Stimulated activated naive CD8-positive, alpha-beta T cell treated with anti-CD3 and anti-CD28 coated beads, Interleukin-15, amount 100 ng/mL, for 72 hours (primary cell): ENCODE measurements at regions not wholly inside any gene's neighbourhood (a gene's known extent, or its start where the extent isn't known, plus 50 kb on each side); places are given as distances from the start of the nearest gene placed in this dataset.
"Not testable (repeated sequence)": the region's sequence is repeated elsewhere in the genome, so short reads cannot be mapped to it uniquely, and the experiment has no call there.

Experiments used
- ATAC-seq: fragments of 150-1000 bp; cut with Tn5 transposase; 2 replicates; pipeline ENCODE4 v1.10.0; 2021; ENCODE audit warnings: mild to moderate bottlenecking, moderate library complexity
- DNase-seq, 2 donors: peaks; one replicate each; pipeline ENCODE4 v3.0.0; 2021 to 2022
- H3K27ac Mint-ChIP-seq, 2 donors: one replicate each; pipeline ENCODE4 v1.8.0; 2022; ENCODE audit warnings: mild to moderate bottlenecking in 2 of 2, mixed read lengths in 2 of 2, moderate library complexity in 2 of 2
- H3K27me3 Mint-ChIP-seq: one replicate; pipeline ENCODE4 v1.8.0; 2022; ENCODE audit warnings: mixed read lengths
- H3K4me1 Mint-ChIP-seq: one replicate; pipeline ENCODE4 v1.8.0; 2022; ENCODE audit warnings: mild to moderate bottlenecking, mixed read lengths
- H3K4me3 Mint-ChIP-seq, 2 donors: one replicate each; pipeline ENCODE4 v1.8.0; 2022; ENCODE audit warnings: mild to moderate bottlenecking in 2 of 2, mixed read lengths in 2 of 2, moderate library complexity in 1 of 2
- H3K9me3 Mint-ChIP-seq, 2 donors: one replicate each; pipeline ENCODE4 v1.8.0; 2022; ENCODE audit warnings: mixed read lengths in 2 of 2

- H3K4me3 Mint-ChIP-seq: no peak overlapping the region
- peaks cover 16% of the 10 kb centered on the region for H3K27me3 Mint-ChIP-seq
- no peaks in the 10 kb centered on the region for H3K9me3 Mint-ChIP-seq
- DNase-seq (no peak), ATAC-seq (no peak)
- peak overlapping the region in 1 of 2 donors; percentile 43 for H3K27ac Mint-ChIP-seq
- no peaks in the 10 kb centered on the region for H3K4me1 Mint-ChIP-seq
Measured at GRCh38 chr6:40887792-40888340, 151.2 kb downstream of the UNC5CL start.

- Mint-ChIP-seq H3K27me3 (peaks cover 16% of the 10 kb centered on the region), H3K27ac (peak overlapping the region in 1 of 2 donors; percentile 43)
Measured at GRCh38 chr6:40887079-40887791, 151.8 kb downstream of the UNC5CL start.

GRCh38 chr6:40885139-40885774 is 153.8 kb downstream of the UNC5CL start:
- DNase-seq: no peak
- no peak overlapping the region for H3K27ac Mint-ChIP-seq
- no peaks in the 10 kb centered on the region for H3K9me3 Mint-ChIP-seq
- ATAC-seq: no peak
- peaks cover 6% of the 10 kb centered on the region for H3K4me1 Mint-ChIP-seq
- peaks cover 16% of the 10 kb centered on the region for H3K27me3 Mint-ChIP-seq
- H3K4me3 Mint-ChIP-seq: no peak overlapping the region

More at GRCh38 chr6:40887079-40887791, 151.8 kb downstream of the UNC5CL start:
- H3K9me3 Mint-ChIP-seq: no peaks in the 10 kb centered on the region
- no peak overlapping the region for H3K4me3 Mint-ChIP-seq
- no peak for ATAC-seq
- H3K4me1 Mint-ChIP-seq: no peaks in the 10 kb centered on the region
- no peak for DNase-seq

GRCh38 chr6:40882323-40882997 is 156.6 kb downstream of the UNC5CL start:
- peaks cover 5 to 6% of the 10 kb centered on the region in 2 donors for H3K9me3 Mint-ChIP-seq
- ATAC-seq: no peak
- no peak overlapping the region for H3K27ac Mint-ChIP-seq

GRCh38 chr6:40881501-40881900 is 157.5 kb downstream of the UNC5CL start:
- DNase-seq: no peak
- Mint-ChIP-seq H3K4me1 (peaks cover 15% of the 10 kb centered on the region), H3K4me3 (no peak overlapping the region), H3K27me3 (peaks cover 28% of the 10 kb centered on the region), H3K27ac (no peak overlapping the region), H3K9me3 (peaks cover 5 to 6% of the 10 kb centered on the region in 2 donors)
- ATAC-seq: no peak

More at GRCh38 chr6:40882323-40882997, 156.6 kb downstream of the UNC5CL start:
- Mint-ChIP-seq H3K27me3 (peaks cover 21% of the 10 kb centered on the region), H3K4me3 (no peak overlapping the region), H3K4me1 (peaks cover 9% of the 10 kb centered on the region)
- no peak for DNase-seq

- DNase-seq: no peak
- Mint-ChIP-seq H3K27me3 (peaks cover 26% of the 10 kb centered on the region), H3K27ac (no peak overlapping the region), H3K4me1 (peaks cover 15% of the 10 kb centered on the region), H3K9me3 (peaks cover 5 to 6% of the 10 kb centered on the region in 2 donors), H3K4me3 (no peak overlapping the region)
- no peak for ATAC-seq
Measured at GRCh38 chr6:40880906-40881305, 158.1 kb downstream of the UNC5CL start.

- Mint-ChIP-seq H3K27ac (no peak overlapping the region), H3K27me3 (peaks cover 31% of the 10 kb centered on the region), H3K9me3 (peaks cover 5 to 6% of the 10 kb centered on the region in 2 donors), H3K4me1 (peaks cover 15% of the 10 kb centered on the region), H3K4me3 (no peak overlapping the region)
- DNase-seq: no peak
- no peak for ATAC-seq
Measured at GRCh38 chr6:40879169-40879568, 159.9 kb downstream of the UNC5CL start.

GRCh38 chr6:40877362-40877761 is 161.7 kb downstream of the UNC5CL start:
- no peak overlapping the region for H3K27ac Mint-ChIP-seq
- H3K9me3 Mint-ChIP-seq: peaks cover 5 to 6% of the 10 kb centered on the region in 2 donors
- no peak overlapping the region for H3K4me3 Mint-ChIP-seq
- H3K4me1 Mint-ChIP-seq: peaks cover 15% of the 10 kb centered on the region
- peaks cover 38% of the 10 kb centered on the region for H3K27me3 Mint-ChIP-seq
- peak; percentile 93 for ATAC-seq
- peak; percentile 17 to 47 for DNase-seq

- Mint-ChIP-seq H3K4me3 (no peak overlapping the region), H3K27ac (no peak overlapping the region), H3K4me1 (peaks cover 11% of the 10 kb centered on the region), H3K27me3 (peaks cover 38% of the 10 kb centered on the region), H3K9me3 (peaks cover 5 to 6% of the 10 kb centered on the region in 2 donors)
- DNase-seq: no peak
- ATAC-seq: no peak
Measured at GRCh38 chr6:40876336-40876735, 162.7 kb downstream of the UNC5CL start.

GRCh38 chr6:40874495-40874894 is 164.5 kb downstream of the UNC5CL start:
- H3K4me3 Mint-ChIP-seq: no peak overlapping the region
- DNase-seq: no peak
- H3K27ac Mint-ChIP-seq: no peak overlapping the region
- H3K9me3 Mint-ChIP-seq: peaks cover 4 to 5% of the 10 kb centered on the region in 2 donors
- no peak for ATAC-seq
- H3K4me1 Mint-ChIP-seq: peaks cover 10% of the 10 kb centered on the region
- peaks cover 38% of the 10 kb centered on the region for H3K27me3 Mint-ChIP-seq

GRCh38 chr6:40871424-40871823 is 167.6 kb downstream of the UNC5CL start:
- ATAC-seq (no peak), DNase-seq (no peak)
- H3K4me3 Mint-ChIP-seq: no peak overlapping the region
- no peaks in the 10 kb centered on the region for H3K9me3 Mint-ChIP-seq
- H3K27ac Mint-ChIP-seq: no peak overlapping the region
- no peaks in the 10 kb centered on the region for H3K4me1 Mint-ChIP-seq
- H3K27me3 Mint-ChIP-seq: peaks cover 24% of the 10 kb centered on the region

GRCh38 chr6:40868089-40868865 is 170.7 kb downstream of the UNC5CL start:
- H3K27me3 Mint-ChIP-seq, H3K4me1 Mint-ChIP-seq, ATAC-seq, H3K4me3 Mint-ChIP-seq, DNase-seq, H3K9me3 Mint-ChIP-seq: not testable (repeated sequence)
- peak overlapping the region in 1 of 2 donors; percentile 8 for H3K27ac Mint-ChIP-seq

- H3K27ac Mint-ChIP-seq, H3K27me3 Mint-ChIP-seq, H3K4me1 Mint-ChIP-seq, H3K4me3 Mint-ChIP-seq, DNase-seq, H3K9me3 Mint-ChIP-seq, ATAC-seq: not testable (repeated sequence)
Measured at GRCh38 chr6:40867527-40867926, 171.5 kb downstream of the UNC5CL start.

- not testable (repeated sequence) for DNase-seq, H3K4me3 Mint-ChIP-seq, ATAC-seq, H3K4me1 Mint-ChIP-seq, H3K27ac Mint-ChIP-seq, H3K27me3 Mint-ChIP-seq, H3K9me3 Mint-ChIP-seq
Measured at GRCh38 chr6:40865259-40865658, 173.8 kb downstream of the UNC5CL start.

GRCh38 chr6:40860443-40860842 is 178.6 kb downstream of the UNC5CL start:
- ATAC-seq (no peak), DNase-seq (no peak)
- no peaks in the 10 kb centered on the region for H3K4me1 Mint-ChIP-seq
- H3K4me3 Mint-ChIP-seq: no peak overlapping the region
- H3K27me3 Mint-ChIP-seq: peaks cover 4% of the 10 kb centered on the region
- H3K9me3 Mint-ChIP-seq: no peaks in the 10 kb centered on the region
- no peak overlapping the region for H3K27ac Mint-ChIP-seq
